ENCODE measurements at regions not wholly inside any gene's neighbourhood (a gene's known extent, or its start where the extent isn't known, plus 50 kb on each side); places are given as distances from the start of the nearest gene placed in this dataset.

DNA sequence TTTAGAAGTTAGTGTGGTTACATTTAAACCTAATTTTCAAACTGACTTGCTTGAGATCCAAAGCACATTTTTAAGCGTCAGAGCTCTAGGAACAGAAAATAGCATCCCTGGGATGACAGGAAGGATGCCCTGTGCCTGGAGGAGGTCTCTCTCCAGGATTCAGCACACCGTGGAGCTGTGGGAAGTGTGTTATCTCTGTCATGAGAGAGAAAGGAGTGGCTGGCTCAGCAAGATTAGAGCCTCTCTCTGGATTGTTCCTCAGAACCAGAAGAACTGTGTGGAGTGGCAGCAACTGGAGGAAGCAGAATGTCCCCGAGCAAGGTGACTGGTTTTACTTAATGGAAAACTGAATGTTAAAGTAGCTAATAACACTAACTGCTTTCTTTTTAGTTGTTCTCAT is 233.6 kb upstream of the TGFBR2 start:
- DNase-seq = no peak

- no peak for DNase-seq
These were observed 221.8 kb upstream of the TGFBR2 start for GRCh38 chr3:30384546-30385072.

DNA sequence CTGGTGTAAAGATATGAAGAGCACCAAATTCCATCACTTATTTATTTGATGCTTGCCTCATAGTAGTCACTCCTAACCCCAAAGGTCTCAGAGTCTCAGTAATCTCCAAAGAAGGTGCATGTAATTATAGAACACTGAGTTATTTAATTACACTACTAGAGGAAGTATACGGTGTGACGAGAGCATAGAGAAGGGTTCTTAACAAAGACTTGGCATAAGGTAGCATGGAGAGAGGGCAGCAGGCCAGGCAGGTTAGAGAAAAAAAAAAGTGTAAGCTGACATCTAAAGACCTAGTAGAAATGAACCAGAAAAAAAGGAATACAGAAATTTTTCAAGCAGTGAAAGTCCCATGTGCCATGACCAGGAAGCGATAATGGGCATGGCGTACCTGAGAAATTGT is 213.3 kb upstream of the TGFBR2 start:
- no peak for DNase-seq

DNA sequence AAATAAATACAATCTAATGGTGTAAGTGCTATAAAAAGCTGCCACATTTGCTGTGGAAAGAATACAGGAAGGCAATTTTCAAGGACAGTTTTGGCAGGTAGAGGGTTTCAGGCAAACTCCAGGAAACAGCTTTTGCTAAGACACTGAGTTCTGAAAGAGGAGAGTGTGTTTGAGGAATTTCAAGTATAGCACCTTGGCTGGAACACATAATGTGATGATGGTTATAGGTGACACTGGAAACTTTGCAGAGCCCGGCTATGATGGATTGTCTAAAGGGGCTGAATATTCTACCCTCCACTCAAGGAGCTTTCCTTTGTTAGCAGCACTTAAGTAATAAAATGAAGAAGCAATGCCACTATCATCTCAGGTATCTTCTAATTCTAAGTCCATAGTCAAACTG is 209.4 kb upstream of the TGFBR2 start:
- DNase-seq = peak; percentile 20

- DNase-seq = no peak
These were observed 206.8 kb upstream of the TGFBR2 start for GRCh38 chr3:30399394-30400181.

DNA sequence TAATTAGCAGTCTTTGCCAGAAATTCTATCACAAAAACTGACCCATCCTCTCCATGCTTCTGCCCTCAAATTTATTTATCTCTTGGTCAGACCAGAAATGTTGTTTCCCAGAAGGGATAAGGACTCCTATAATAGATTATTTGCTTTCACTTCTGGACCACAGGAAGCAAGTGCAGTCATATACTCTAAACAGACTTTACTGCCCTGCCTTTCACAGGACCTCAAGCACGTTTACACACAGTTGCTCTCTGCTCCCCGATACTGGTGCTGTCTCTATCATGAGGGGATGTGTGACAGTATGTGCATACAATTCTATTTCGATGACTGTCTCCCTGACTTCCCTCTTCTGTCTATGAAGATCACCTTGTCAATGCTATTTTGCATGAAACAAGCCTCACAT is 205.5 kb upstream of the TGFBR2 start:
- DNase-seq = no peak

GRCh38 chr3:30401971-30402370 is 204.4 kb upstream of the TGFBR2 start:
- no peak for DNase-seq

GRCh38 chr3:30407651-30408050 is 198.8 kb upstream of the TGFBR2 start:
- no peak for DNase-seq

DNA sequence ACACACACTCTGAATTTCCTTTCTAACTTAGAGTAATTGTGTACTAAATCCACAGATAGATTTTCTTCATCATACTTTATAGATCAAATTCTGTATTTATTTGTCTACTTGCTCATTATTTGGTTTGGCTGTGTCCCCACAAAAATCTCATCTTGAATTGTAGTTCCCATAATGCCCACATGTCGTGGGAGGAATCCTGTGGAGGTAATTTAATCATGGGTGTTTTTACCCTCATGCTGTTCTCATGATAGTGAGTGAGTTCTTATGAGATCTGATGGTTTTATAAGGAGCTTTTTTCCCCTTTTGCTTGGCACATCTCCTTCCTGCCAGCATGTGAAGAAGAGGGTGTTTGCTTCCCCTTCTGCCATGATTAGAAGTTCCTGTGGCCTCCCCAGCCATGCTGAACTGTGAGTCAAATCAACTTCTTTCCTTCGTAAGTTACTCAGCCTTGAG is 198.3 kb upstream of the TGFBR2 start:
- DNase-seq = no peak

DNA sequence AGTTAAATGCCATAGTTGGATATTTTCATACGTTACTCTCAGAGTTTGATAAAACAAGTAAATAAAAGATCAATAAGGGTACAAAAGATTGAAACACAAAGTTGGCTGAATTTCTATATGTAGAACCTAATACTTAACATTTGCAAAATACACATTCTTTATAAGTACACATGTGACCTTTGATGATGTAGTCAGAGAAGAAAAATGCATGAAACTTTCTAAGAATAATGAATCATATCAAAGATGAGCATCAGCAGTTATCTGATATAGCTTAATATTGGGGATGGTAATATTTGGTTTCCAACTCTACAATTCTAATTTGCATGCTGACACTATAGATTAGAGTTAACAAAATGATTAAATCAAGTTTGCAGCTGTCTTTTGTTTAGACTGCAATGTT is 188.0 kb upstream of the TGFBR2 start:
- DNase-seq = no peak

- no peak for DNase-seq
These were observed 185.1 kb upstream of the TGFBR2 start for GRCh38 chr3:30421266-30421665.

DNA sequence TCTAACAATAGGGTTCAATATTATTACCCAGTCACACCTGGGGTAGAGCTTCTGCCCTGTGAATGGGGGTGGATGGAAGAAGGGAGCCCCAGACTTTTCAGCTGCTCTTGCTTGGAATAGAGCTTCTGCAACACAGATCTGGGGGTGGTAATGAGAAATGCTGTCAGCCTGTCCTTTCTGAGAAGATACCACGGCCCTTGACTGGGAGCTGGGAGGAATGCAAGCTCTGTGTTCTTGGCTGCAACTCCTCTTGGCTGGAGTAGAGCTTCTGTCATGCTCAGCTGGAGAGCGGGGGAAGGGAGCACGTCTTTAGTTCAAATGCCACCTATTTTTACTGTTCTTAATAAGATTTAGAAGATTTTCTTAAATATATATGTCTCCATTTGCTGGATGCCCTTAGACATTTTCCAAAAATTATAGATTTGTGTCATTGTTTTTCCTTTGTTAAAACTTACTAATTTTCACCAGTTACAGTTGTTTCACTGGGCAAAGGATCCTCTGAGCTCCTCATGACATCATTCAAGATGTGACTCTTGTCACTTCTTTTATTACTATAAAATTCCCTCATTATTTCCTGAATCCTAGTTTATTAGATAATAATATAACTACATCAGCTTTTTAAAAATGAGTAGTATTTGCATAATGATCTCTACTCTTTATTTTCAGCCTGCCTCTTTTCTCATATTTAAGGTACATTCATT is 180.0 kb upstream of the TGFBR2 start:
- no peak for DNase-seq

GRCh38 chr3:30428251-30428650 is 178.2 kb upstream of the TGFBR2 start:
- no peak for DNase-seq

- no peak for DNase-seq
These were observed 170.5 kb upstream of the TGFBR2 start for GRCh38 chr3:30435861-30436331.

- peak; percentile 46 for DNase-seq
These were observed 169.2 kb upstream of the TGFBR2 start for GRCh38 chr3:30437171-30437601.

DNA sequence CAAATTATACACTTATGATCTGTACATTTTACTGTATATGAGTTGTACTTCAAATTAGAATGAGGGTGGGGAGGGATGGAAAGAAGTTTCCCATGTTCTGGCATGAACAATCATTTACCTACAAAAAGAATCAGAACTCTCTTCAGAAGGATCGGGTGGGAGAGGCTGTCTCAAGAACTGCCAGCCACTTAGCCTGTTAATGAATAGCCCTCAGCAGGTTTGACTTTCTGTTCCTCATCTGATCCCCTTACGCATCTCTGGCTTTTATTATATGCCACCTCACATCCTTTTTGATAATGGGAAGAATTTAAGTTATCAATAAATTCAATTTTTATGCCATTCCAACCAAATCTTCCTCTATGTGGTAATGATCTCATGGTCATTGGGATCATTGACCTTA is 168.3 kb upstream of the TGFBR2 start:
- no peak for DNase-seq

DNA sequence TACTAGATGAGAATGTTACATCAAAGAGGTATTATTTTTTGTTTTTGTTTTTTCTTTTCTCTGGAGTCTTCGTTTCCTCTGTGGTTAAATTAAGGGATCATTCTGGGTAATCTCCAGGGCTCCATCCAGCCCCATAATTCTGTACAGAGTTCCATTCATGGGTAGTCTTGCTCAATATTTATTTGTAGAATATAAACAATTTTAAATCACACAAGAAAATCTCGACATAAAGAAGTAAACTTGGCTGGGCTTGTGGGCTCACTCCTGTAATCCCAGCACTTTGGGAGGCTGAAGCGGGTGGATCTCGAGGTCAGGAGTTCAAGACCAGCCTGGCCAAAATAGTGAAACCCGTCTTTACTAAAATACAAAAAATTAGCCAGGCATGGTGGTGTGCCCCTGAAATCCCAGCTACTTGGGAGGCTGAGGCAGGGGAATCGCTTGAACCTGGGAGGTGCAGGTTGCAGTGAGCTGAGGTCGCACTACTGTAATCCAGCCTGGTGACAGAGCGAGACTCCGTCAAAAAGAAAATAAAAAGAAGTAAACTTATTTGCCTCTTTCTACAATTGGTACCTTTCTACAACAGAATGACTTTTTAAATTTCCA is 166.8 kb upstream of the TGFBR2 start:
- no peak for DNase-seq

DNA sequence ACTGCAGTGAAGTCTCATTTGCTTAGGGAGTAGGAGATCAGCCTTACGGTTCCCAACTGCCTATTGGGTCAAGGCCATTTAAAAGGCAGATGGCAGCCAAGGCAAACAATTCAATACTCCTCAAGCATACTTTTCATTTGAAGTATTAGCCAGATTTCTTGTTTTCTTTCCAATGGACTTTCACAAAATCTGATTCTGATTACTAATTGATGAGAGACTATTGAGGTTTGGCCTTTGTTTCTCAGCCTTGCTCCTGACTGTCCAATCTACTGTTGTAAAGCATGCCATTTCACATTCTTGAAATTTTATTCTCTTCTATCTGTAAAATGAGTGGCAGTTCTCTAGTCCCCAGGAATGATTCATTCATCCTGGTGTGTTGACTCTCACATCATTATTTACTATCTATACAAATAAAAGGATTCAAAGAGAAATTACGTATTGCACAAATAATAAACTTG is 166.2 kb upstream of the TGFBR2 start:
- no peak for DNase-seq

DNA sequence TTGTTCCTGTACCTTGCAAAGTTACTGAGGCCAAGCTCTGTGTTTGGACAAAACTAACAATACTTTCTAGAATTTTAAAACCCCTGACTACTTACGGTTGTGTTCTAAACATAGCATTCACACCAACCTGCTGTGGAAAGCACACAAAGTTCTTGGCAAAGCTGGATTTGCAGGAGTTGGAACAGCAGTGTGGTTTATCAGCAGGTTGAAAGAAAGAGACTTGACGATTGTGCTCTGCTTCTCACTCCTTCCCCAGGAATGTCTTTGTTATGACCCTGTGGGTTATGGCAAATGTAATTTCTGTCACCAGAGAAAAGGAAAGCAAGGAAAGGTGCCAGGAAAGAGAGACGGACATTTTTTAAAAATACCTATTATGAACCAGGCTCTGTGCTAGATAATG is 165.5 kb upstream of the TGFBR2 start:
- DNase-seq = no peak

DNA sequence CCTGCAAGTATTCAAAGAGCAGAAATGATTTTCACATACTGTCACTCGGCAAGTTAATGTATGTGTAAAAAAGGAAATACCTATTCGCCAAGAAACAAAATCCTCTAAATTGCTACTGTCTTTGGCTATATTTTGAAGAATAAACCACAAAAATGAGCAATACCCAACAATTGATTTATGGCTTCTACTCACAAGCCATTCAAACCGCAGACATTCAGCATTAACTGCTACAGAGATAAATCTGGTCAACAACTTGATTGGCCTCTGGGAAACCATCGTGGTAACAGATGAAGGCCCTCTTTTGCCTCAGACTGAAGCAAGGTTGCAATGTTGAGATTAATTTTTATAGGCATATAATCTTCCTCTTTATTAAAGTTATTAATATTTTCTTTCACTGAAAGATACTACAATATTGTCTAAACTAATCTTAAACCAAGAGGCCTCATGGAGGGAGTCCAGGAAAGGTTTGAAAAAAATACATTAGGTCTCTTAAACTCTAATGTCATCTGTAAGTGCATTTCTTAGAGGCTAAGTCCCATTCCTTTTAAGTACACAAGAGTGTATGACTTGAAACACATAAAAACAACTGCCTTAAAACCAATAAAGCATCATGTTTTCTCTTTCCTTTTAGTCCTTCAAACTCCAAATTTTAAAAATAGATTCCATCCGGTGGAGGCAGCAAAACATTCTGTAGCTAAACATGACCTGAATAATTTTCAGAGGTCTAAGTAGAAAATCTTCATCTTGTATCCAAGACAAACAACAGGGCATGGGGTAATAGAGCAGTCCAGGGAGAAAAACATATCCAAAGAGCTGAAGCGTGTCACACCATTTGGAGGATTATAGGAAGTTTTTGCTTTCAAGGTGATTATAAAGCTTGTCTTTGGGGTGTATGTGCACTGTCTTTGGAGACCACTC is 162.4 kb upstream of the TGFBR2 start:
- no peak for DNase-seq

DNA sequence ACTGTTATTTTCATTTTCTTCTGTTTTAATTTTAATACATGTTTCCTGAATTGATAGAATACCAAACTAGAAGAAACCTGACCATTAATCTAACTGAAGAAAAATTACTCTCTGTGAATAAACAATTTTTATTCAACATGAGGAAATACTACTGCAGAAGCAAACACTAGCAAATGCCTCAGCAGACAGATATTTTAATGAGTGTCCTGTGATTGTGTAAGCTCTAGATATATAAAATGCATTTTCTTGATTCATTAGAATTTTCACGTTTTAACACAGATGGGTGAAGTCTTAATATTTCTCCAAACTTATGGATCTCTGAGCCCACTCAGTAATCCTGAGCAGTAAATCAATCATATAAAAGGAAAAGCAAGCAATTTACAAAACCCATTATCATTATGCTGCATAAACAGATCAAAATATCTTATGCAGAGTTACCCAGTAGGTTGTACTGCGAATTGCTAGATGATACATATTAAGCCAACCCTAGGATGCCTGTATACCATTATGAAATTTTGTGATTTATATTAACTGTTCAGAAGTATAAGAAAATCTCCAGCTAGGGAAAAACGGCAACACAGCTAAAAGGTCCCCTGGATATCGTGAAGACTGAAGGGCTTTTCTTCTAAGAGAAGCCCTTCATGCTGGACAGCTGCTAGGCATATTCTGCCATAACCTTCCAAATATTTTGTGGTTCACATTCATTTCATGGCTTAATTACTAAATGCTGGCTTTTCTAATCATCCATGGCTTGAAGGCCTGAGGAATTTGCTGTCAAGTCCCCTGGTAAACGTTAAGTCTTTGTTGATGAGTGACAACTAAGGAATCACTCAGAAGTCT is 157.7 kb upstream of the TGFBR2 start:
- no peak for DNase-seq

GRCh38 chr3:30449290-30449632 is 157.1 kb upstream of the TGFBR2 start:
- DNase-seq = no peak

Measured in DMS 273 treated with DMSO at 0.1 percent for 48 hours (cell line).